CD4-positive, alpha-beta T cell treated with Interleukin-4 for 4 hours (primary cell): ENCODE measurements at regions not wholly inside any gene's neighbourhood (a gene's known extent, or its start where the extent isn't known, plus 50 kb on each side); places are given as distances from the start of the nearest gene placed in this dataset.

Source experiments
- DNase-seq: peaks from one replicate; pipeline ENCODE4 v3.0.0-alpha.2; 2020

DNA sequence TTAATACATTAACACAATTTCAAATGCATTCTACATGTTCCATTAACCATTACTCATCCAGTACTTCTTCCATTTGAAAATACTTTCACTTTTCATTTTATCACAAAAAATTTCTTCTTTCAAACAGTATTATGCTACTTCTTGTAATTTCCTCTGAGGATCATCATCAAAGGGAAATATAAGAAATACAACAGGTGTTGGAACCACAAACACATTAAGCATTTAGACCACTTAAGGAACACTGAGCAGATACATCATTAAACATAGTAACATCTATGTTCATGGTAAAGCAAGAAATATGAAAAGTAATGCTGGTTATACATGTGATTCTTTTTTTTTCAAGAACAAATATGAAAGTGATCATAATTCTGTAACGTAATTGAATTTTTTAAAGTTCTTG lies 2207.0 kb downstream of the ARAP2 start:
- DNase-seq = no peak

DNA sequence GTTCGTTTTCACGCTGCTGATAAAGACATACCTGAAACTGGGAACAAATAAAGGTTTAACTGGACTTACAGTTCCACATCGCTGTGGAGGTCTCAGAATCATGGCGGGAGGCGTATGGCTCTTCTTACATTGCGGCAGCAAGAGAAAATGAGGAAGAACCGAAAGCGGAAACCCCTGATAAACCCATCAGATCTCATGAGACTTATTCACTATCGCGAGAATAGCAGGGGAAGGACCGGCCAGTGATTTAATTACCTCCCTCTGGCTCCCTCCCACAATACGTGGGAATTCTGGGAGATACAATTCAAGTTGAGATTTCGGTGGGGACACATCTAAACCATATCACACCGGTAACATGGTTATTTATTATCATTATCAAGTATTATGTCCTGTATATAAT lies 2204.5 kb downstream of the ARAP2 start:
- DNase-seq = no peak

DNA sequence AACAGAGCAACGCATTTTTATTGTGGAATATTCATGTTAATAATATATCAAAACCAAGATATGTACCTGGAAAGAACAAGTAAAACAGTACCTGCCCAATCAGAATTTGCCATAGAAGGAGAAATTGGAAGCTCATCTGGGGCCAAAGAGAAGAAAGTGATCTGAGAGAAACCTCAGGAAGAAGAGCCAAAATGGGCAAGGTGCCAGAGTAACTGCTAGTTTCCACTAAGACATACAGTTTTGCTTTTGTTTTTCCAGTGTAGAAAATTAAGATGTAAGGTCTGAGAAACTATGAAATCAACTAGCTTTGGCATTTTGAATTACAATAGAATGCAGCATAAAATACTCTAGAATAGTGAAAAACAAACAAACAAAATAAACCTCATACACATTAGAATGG lies 2201.2 kb downstream of the ARAP2 start:
- DNase-seq = no peak

DNA sequence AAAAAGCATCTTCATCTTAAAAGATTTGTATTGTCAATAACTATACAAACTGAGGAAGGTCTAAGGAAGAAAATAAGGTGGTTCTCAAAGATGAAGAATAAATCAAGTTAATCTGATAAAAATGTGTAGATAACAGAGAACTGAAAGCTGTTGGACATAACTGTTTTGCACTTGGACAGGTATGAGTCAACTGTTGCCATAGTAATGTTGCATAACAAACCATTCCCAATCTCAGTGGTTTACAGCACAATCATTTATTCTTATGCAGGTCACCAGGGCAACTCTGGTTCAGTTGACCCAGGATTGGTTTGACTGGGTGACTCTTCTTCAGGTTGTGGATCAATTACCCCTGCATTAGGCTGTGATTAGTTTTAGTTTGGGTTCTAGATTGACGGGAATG lies 2197.7 kb downstream of the ARAP2 start:
- no peak for DNase-seq

DNA sequence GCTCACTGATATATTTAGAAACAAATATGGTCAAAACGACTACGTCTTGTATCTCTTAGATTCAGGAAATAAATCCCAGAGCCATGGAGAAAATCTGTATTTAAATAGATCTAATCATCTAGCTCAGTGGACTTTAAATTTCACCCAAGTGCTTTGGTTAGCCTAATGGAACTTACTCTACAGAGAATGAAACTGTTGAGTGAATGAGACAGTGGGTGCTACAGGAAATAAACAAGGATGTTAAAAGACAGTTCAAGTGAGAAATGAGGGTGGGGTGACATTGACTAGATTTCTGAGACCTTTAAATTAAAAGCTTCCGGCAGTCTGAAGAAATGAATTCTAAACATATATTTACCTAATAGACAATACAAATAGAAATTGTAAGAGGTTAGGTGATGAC lies 2197.0 kb downstream of the ARAP2 start:
- no peak for DNase-seq

DNA sequence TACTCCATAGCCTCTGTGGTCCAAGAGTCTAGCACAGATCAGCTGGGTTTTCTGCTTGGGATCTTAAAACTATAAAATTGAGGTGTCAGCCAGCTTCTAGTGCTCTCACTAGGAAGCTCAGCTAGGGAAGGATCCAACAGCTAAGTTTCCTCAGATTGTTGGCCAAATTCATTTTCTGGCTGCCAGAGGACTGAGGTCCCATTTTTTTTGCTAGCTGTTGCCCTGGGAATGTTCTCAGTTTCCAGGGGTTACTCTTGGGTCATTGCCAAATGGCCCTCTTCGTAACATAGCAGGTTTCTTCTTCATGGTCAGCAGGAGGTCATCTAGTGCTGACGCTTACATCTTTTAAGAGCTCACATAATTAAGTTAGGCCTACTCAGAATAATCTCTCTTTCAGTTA lies 2178.2 kb downstream of the ARAP2 start:
- no peak for DNase-seq

DNA sequence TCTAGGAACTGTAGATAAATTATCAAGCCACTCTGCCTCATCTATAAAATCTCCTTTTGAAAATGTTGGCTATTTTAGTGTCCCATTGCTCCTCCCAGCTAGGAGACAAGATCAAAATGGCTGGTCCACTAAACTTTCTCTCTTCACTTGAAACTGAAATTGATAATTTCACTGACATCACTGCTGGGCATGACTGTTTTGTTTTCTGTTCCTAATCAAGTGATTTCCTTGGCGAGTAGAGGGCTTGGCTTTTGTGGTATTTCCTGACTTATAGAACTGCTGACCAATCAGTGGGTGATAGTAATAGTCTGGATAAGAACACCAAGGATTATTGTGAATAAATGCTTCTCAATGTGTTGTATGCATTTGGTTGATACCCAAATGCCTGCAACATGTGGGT lies 2152.9 kb downstream of the ARAP2 start:
- no peak for DNase-seq

DNA sequence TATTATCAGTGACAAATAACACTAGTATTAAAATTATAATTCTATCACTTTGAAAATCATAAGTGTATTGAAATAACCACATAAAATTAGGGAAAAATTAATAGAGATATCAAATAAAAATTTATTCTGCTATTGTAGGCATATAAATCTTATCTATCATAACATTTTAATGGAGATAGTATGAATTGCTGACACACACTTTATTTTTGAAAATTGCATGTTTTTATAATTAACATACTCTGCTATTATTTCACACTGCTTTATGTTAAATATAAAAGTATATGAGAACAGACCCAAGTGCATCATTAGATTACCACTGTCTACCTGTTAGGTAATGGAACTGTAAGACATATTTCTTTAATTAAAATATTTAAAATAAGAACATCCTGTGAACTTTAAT lies 2150.2 kb downstream of the ARAP2 start:
- no peak for DNase-seq

DNA sequence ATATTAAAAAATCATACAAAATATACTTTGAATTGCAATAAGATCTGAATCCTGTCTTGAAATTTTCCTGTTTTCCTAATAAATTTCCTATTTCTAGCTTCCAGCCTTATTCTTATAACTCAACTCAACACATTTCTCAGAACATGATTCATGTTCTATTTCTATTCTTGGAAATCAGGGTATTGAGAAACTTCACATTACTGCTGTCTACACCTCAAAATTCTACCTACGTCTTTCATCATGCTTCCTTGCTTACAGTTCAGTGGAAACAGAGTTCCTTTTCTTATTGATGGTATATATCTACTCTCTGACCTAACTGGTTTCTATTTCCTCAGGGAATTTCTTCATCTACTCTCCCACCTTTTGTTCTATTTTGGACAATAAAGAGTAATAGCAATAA lies 2139.0 kb downstream of the ARAP2 start:
- no peak for DNase-seq

DNA sequence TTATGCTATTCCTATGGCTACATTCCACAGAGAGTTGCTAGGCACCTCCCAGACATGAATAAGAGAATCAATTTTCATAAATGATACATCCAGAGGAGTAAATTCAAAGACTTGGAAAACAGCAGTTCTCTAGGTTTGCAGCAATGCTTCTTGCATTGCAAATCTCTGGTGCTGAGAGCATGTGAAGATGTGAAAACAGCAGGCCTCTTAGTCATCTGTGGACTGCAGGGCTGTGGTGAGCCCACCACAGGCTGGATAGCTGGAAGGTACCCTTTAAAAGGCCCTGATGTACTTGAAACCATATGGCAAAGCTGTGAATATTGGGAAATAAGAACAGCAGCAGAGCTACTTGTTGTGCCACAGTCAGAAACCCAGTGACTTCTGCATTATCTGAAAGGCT lies 2135.9 kb downstream of the ARAP2 start:
- DNase-seq = no peak

DNA sequence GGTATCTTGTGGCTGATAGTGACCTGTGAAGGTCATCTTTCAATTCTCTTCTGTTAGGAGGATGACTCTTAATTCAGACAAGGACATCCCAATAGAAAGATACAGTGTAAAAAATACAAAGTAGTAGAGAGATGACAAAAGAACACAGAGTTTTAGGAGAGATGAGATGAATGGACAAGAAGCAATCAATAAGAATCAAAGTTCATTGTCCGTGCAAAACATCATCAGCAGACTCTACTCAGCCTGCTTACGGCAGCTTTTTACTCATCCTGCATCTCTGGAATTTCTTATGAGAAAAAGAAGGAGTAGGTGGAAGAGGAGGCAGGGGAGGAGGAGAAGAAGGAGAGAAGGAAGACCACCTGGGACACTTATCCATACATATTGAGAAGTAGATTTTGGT lies 2131.7 kb downstream of the ARAP2 start:
- DNase-seq = no peak

DNA sequence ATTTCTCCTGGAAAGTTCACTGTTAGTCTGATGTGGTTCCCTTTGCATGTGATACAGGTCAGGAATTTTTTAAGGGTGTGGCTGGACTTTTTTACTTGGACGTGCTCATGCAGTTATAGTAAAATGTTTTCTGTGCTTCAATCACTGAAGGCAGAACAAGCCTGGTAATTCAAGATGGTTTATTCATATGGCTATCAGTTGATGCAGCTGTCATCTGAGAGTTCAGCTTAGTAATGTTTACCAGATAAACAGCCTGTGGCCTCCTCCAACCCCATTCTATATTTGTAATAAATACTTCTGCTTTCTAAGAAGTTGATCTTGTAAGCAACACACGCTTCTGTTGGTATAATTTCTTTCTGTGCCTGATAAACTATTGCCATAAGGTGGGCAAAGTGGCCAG lies 2105.9 kb downstream of the ARAP2 start:
- DNase-seq = no peak

DNA sequence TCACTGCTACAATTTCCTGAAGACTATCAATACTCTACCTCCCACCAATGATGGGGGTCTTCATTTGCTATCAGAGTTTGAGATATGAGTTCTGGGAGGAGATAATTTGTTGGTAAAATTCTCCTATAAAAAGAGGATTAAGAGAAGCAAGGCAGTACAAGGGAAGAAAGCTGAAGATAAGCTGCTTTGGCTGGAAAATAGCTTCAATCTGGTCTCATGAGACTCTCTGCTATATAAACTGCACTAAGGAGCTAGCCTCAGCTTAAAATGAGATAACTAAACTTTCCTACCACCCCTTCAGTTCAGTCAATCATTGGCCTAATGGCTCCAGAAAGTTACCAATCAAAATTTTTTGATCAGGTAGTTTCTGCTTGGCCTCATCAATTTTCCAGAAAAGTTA lies 2105.0 kb downstream of the ARAP2 start:
- no peak for DNase-seq

DNA sequence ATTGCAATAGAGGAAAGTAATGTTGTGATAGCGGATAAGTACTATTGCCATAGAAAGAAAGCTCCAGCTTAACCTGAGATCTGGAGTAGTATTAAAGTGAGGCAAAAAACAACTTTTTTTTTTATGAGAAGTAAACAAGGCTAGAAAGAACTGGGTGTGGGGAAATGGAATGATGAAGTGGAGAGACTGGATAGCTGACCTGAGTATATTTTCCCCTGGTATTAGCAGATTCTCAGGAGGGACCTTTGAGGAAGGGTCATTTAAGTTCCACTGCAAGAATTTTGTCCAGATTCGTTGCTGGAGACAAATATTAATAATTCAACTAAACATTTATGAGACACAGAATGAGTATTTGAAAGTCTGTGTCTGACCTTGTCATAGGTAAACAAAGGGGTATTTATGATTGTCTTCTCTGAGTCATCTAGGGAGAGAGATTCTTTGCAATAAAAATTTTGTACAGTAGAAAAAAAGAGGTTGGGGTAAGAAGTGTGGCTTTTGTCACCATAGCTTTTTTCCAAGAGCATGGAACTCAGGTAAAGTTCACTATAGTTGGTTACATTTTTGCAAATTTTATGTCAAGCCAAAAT lies 2095.9 kb downstream of the ARAP2 start:
- DNase-seq = no peak

DNA sequence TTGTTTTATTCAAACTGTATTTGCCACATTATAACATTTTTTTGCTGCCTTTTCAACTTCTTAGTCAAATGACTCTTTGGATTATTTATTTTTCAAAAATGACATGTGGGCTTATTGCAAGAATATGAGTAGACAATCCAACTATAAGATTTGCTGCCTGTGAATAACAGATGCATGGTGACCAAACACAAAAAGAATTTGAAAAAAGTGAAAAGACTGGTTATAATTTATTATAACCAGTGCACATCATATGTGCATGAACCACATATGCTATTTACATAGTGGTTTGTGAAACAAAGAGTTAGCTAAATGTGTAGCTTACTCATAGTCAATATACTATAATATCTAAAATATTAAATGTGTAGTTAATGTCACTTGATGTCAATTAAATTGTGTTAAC lies 2086.8 kb downstream of the ARAP2 start:
- no peak for DNase-seq

DNA sequence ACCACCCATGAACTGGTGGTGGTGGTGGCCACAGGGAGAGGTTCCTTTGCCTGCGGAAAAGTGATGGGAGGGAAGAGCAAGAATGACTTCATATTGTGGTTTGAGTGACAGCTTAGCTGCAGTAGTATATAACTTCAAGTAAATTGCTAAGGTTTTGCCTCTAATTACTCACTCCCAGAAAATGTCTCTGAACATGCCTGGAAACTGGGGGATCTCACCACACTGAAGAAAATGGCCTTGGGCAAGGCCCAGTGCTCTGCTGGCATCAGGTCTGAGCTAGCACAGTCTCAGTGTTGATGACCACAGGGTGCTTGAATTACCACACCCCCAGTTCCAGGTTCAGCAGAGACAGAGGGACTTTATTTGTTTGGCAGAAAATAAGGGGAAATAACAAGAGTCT lies 2085.4 kb downstream of the ARAP2 start:
- no peak for DNase-seq

DNA sequence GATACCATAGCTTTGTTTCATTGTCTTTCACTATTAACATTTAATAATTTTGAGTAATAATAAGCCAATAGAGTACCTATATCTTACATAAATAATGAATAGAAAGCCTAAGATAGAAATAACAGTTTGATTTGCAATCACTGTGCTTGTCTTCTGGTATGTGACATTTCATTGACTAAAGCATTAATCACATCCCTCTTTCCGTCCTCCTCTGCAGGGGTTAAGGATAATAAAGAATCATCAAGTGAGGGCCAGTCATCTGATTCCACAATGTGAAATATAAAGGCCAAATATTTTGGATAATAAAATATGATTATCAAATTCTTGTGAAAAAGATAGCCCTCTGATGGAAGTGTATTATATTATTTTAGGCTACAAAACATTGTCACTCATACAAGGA lies 2073.4 kb downstream of the ARAP2 start:
- DNase-seq = no peak

DNA sequence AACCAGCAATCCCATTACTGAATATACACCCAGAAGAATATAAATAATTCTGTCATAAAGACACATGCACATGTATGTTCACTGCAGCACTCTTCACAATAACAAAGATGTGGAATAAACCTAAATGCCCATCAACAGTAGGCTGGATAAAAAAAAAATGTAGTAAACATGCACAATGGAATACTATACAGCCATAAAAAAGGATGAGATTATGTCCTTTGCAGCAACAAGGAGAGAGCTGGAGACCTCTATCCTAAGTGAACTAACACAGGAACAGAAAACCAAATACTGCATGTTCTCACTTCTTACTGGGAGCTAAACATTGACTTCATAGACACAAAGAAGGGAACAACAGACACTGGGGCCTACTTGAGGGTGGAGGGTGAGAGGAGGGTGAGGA lies 2067.7 kb downstream of the ARAP2 start:
- no peak for DNase-seq

DNA sequence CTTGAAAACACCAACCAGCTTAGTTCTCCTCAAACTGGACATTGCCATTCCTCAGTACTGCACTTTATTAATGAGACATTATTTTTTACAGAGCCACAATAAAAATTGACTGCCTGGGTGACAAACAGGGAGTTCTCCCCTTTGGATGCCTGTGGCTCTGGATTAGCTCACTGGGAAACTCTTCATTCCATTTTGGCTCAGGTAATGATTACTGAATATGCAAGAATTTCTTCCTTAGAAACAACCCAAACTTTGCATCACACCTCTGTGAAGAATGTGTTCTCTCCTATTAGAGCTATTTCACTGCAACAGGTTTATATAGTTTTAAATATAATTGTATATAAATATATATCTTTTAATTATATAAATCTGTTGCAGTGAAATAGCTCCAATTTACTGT lies 2065.8 kb downstream of the ARAP2 start:
- no peak for DNase-seq

DNA sequence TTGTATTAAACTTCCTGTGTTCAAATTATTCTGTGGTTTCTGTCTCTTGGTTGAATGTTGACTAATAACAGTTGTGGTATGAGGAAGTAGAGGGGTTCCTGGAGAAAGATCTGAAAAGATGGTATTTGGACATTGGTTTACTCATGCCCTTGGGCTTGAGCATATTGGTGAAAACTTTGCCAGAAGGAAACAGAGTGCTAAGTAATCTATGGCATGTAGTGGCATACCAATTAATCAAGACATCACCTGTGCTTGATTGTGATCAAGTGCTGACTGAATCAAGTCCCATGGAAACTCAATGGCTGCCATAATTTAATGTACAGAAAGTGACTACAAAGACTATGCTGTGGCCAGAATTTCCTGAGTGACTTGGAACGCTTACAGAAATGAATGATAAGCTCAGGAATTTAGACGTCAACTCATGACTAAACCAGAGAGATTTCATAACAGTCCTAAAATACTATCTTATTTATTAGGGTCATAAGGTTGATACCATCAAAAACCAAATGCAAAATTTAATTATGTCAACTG lies 2062.9 kb downstream of the ARAP2 start:
- DNase-seq = no peak

DNA sequence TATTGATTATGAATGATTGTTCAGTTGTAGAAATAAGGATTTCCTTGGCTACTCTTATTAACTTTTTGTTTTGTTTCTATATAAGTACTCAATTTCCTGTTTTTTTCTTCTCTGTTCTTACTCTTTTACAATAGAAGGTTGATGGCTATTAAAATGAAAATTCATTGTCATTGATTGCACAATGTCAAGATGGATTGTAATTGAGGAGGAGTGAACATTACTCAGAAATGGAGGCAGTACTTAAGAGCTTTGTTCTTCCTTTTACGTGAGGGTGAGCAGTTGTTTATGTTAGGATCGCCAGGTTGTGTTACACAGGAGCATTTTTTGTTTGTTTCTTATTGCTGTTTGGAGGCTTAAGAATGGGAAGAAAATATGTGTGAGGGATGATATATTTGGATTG lies 2062.4 kb downstream of the ARAP2 start:
- no peak for DNase-seq

DNA sequence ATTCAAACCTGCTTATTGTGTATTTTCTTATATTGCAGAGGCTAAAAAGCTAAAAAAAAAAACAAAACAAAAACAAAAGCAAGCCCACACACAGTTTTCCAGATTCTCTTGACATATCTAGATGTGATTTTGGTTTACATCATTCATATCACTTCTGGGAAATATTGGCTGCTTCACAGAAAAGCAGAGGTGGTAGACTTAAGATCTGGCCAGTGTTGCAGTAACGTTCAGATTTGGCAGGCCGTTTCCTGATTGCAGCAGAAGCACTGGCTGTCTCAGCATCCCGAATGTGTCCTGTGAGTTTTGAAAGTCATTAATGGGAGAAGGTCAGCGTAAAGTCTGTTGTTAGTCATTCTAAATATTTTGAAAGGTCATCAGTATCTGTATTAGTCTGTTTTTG lies 2062.0 kb downstream of the ARAP2 start:
- no peak for DNase-seq

DNA sequence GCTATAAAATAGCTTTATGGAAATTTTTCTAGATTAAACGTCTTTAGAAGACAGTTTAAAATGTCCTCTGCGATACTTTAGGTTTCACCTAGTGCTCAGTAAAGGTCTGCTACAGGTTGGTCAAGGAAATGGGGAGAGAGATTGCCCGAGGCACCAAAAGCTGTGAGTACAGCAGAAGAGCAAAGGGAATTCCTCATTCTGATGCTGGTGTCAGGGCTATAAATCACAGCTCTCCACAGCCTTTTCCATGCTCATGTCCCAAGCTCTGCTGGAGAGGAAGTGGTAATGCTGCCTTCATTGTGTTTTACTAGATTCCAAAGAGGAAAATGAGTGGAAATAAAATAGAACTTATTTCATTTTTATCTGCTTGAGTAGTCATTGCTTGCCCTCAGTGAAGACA lies 2060.4 kb downstream of the ARAP2 start:
- DNase-seq = no peak

DNA sequence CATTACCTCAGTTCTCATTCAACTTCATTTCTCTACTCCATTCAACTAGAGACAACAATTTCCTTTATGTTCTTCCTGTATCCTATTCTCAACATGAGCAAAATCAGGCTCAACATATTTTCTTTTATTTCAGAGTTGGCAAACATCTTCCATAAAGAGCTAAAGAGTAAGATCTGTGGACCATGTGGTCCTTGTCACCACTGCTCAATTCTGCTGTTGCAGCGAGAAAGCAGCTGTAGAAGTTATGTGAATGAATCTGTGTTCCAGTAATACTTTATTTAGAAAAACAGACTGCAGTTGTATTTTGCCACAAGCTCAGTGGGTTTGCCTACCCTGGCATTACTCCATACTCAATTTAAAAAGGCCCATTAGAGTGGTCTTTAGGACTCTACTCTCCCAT lies 2057.3 kb downstream of the ARAP2 start:
- no peak for DNase-seq

DNA sequence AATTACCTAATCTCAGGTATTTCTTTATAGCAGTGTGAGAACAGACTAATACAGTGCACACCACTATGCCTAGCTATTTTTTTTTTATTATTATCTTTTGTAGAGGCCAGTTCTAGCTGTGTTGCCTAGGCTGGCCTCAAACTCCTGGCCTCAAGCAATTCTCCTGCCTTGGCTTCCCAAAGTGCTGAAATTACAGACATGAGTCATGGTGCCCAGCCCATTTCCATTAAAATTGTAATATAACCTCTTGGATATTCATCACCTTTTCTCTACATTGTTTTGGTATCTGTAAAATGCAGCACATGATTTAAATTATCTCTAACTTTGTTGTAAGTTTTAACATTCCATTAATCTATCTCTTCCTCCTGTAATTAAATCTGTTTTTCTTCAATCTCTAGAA lies 2052.9 kb downstream of the ARAP2 start:
- DNase-seq = no peak
